ENCODE measurements at regions not wholly inside any gene's neighbourhood (a gene's known extent, or its start where the extent isn't known, plus 50 kb on each side); places are given as distances from the start of the nearest gene placed in this dataset.

- Histone ChIP-seq H3K9me3 (no peaks in the 10 kb centered on the region), H3K4me1 (peaks cover 8 to 80% (median 47%) of the 10 kb centered on the region in 4 donors), H3K27me3 (no peaks in the 10 kb centered on the region), H3K36me3 (no peaks in the 10 kb centered on the region), H3K4me3 (no peak overlapping the region), H3K27ac (no peak overlapping the region)
- TF ChIP-seq EP300 (IDR thresholded peaks at IDR 0.05): no peak
- no peak for TF ChIP-seq POLR2A (IDR thresholded peaks at IDR 0.05)
- TF ChIP-seq, protein P1, sequence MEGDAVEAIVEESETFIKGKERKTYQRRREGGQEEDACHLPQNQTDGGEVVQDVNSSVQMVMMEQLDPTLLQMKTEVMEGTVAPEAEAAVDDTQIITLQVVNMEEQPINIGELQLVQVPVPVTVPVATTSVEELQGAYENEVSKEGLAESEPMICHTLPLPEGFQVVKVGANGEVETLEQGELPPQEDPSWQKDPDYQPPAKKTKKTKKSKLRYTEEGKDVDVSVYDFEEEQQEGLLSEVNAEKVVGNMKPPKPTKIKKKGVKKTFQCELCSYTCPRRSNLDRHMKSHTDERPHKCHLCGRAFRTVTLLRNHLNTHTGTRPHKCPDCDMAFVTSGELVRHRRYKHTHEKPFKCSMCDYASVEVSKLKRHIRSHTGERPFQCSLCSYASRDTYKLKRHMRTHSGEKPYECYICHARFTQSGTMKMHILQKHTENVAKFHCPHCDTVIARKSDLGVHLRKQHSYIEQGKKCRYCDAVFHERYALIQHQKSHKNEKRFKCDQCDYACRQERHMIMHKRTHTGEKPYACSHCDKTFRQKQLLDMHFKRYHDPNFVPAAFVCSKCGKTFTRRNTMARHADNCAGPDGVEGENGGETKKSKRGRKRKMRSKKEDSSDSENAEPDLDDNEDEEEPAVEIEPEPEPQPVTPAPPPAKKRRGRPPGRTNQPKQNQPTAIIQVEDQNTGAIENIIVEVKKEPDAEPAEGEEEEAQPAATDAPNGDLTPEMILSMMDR (IDR thresholded peaks at IDR 0.05): no peak
- DNase-seq (ENCODE audit: low spot score in 2 of 2): no peak
- WGBS, 2 donors: 88 to 89% methylated on average over 3 of the region's 3 CpGs
Measured at GRCh38 chr14:73780896-73781295, 66.7 kb upstream of the PNMA1 start.

- no peak for TF ChIP-seq POLR2A (IDR thresholded peaks at IDR 0.05)
- no peak for TF ChIP-seq EP300 (IDR thresholded peaks at IDR 0.05)
- TF ChIP-seq, protein P1 (IDR thresholded peaks at IDR 0.05): no peak
- no peaks in the 10 kb centered on the region for H3K36me3 ChIP-seq
- H3K9me3 ChIP-seq: no peaks in the 10 kb centered on the region
- no peak overlapping the region for H3K4me3 ChIP-seq
- no peaks in the 10 kb centered on the region for H3K27me3 ChIP-seq
- no peak for DNase-seq (ENCODE audit: low spot score in 2 of 2)
- 86 to 91% methylated on average over 4 of the region's 4 CpGs for WGBS, 2 donors
- peaks cover 8 to 81% (median 49%) of the 10 kb centered on the region in 4 donors for H3K4me1 ChIP-seq
- no peak overlapping the region for H3K27ac ChIP-seq
Measured at GRCh38 chr14:73780391-73780790, 66.2 kb upstream of the PNMA1 start.

- peaks cover 0 to 81% (median 48%) of the 10 kb centered on the region in 4 donors for H3K4me1 ChIP-seq
- 68 to 74% methylated on average over 3 of the region's 3 CpGs for WGBS, 2 donors
- no peaks in the 10 kb centered on the region for H3K27me3 ChIP-seq
- H3K36me3 ChIP-seq: no peaks in the 10 kb centered on the region
- H3K4me3 ChIP-seq: no peak overlapping the region
- H3K27ac ChIP-seq: peak overlapping the region in 1 of 4 donors; percentile 28
- H3K9me3 ChIP-seq: no peaks in the 10 kb centered on the region
- DNase-seq (ENCODE audit: low spot score in 2 of 2): no peak
- no peak for TF ChIP-seq EP300 (IDR thresholded peaks at IDR 0.05)
- TF ChIP-seq, protein P1 (IDR thresholded peaks at IDR 0.05): no peak
- TF ChIP-seq POLR2A (IDR thresholded peaks at IDR 0.05): no peak
Measured at GRCh38 chr14:73778736-73779135, 64.6 kb upstream of the PNMA1 start.

- no peak for DNase-seq (ENCODE audit: low spot score in 2 of 2)
- WGBS, 2 donors: 73 to 77% methylated on average over 7 of the region's 7 CpGs
- Histone ChIP-seq H3K4me1 (peaks cover 0 to 81% (median 46%) of the 10 kb centered on the region in 4 donors), H3K27me3 (no peaks in the 10 kb centered on the region), H3K36me3 (no peaks in the 10 kb centered on the region), H3K9me3 (no peaks in the 10 kb centered on the region), H3K27ac (no peak overlapping the region), H3K4me3 (no peak overlapping the region)
- TF ChIP-seq POLR2A (IDR thresholded peaks at IDR 0.05) (no peak), EP300 (IDR thresholded peaks at IDR 0.05) (no peak)
- TF ChIP-seq, protein P1 (IDR thresholded peaks at IDR 0.05): no peak
Measured at GRCh38 chr14:73777420-73777819, 63.2 kb upstream of the PNMA1 start.

DNA sequence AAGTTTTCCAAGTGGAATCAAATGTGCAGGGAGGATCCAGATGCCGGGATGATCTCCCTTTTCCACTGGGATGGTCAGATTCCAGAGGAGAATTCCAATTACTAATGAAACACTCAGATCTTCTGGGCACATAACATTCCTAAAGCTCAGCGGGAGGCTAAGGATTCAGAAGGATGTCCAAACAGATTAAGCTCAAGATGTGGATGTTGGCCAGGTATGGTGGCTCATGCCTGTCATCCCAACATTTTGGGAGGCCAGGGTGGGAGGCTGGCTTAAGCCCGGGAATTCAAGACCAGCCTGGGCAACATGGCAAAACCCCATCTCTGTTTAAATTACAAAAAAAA lies 62.0 kb upstream of the PNMA1 start:
- peaks cover 0 to 85% (median 56%) of the 10 kb centered on the region in 4 donors for H3K4me1 ChIP-seq
- H3K27me3 ChIP-seq: no peaks in the 10 kb centered on the region
- H3K9me3 ChIP-seq: no peaks in the 10 kb centered on the region
- TF ChIP-seq POLR2A (IDR thresholded peaks at IDR 0.05): no peak
- TF ChIP-seq EP300 (IDR thresholded peaks at IDR 0.05): no peak
- peak overlapping the region in 2 of 4 donors; percentile 42 to 69 for H3K27ac ChIP-seq
- no peaks in the 10 kb centered on the region for H3K36me3 ChIP-seq
- no peak overlapping the region for H3K4me3 ChIP-seq
- DNase-seq (ENCODE audit: low spot score in 2 of 2): no peak
- 75 to 77% methylated on average over 3 of the region's 3 CpGs for WGBS, 2 donors
